Kidney epithelial cell (primary cell): ENCODE measurements at regions not wholly inside any gene's neighbourhood (a gene's known extent, or its start where the extent isn't known, plus 50 kb on each side); places are given as distances from the start of the nearest gene placed in this dataset.

Experiments
- DNase-seq: peaks from one replicate; pipeline ENCODE4 v3.0.0-alpha.2; 2010; ENCODE audit warnings: low read depth
- H3K27me3 ChIP-seq: 2 replicates; pipeline ENCODE4 v1.6.0; 2011; ENCODE audit warnings: low read length; ENCODE audit not compliant: control insufficient read depth, insufficient read depth
- H3K36me3 ChIP-seq: 2 replicates; pipeline ENCODE4 v1.5.1; 2011; ENCODE audit warnings: low read length; ENCODE audit not compliant: control insufficient read depth, insufficient read depth
- H3K4me3 ChIP-seq: 2 replicates; pipeline ENCODE4 v1.5.1; 2011; ENCODE audit warnings: low read depth, mild to moderate bottlenecking, control low read depth, low read length
- TF ChIP-seq, protein P1 (sequence below): IDR thresholded peaks from 2 replicates; pipeline ENCODE4 v1.5.1; 2011; ENCODE audit warnings: mild to moderate bottlenecking, moderate library complexity, low read length, control low read depth, inconsistent platforms; ENCODE audit not compliant: insufficient read depth, poor library complexity, severe bottlenecking

DNA sequence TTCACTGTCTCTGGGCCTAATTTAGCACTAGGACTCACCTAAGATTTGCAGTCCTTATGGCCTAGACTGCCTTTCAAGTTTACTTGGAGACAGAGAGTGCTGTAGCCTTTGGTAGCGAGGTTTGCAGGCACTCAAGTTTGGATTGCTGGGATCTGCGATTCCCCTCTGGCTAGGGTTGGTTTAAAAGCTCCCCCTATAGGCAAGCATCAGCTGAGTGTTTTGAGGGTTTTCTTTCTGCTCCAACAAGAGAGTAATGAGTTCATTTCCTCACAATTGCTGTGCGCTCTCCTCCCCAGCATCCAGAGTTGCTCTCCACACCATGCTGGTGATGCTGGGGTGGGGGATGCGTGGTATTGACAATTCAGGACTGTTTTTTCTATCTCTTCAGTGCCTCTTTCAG is 206.9 kb downstream of the GLUD2 start:
- no peak for DNase-seq

DNA sequence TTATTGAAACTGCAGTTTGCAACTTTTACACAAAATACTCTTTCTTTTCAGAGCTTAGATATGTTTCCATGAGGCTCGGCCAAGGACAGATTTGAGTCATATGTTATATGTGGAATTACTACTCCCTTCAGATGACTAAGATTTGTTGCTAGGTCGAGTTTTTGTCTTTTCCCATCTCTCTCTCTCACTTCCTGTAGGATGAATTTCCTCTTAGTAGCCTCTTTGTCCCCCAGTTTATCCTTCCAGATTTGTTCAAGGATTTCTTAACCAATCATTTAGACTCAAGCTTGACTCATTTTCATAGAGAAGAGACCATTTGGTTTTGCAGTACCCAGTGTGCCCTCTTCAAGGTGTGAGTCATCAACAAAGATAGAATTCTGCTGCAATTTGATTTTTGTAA is 209.2 kb downstream of the GLUD2 start:
- H3K27me3 ChIP-seq: no peaks in the 10 kb centered on the region
- TF ChIP-seq, protein P1, sequence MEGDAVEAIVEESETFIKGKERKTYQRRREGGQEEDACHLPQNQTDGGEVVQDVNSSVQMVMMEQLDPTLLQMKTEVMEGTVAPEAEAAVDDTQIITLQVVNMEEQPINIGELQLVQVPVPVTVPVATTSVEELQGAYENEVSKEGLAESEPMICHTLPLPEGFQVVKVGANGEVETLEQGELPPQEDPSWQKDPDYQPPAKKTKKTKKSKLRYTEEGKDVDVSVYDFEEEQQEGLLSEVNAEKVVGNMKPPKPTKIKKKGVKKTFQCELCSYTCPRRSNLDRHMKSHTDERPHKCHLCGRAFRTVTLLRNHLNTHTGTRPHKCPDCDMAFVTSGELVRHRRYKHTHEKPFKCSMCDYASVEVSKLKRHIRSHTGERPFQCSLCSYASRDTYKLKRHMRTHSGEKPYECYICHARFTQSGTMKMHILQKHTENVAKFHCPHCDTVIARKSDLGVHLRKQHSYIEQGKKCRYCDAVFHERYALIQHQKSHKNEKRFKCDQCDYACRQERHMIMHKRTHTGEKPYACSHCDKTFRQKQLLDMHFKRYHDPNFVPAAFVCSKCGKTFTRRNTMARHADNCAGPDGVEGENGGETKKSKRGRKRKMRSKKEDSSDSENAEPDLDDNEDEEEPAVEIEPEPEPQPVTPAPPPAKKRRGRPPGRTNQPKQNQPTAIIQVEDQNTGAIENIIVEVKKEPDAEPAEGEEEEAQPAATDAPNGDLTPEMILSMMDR: no peak
- no peak overlapping the region for H3K4me3 ChIP-seq
- H3K36me3 ChIP-seq: no peaks in the 10 kb centered on the region
- no peak for DNase-seq

More for the DNA sequence above, 206.9 kb downstream of the GLUD2 start:
- TF ChIP-seq, protein P1: no peak
- H3K36me3 ChIP-seq: no peaks in the 10 kb centered on the region
- H3K4me3 ChIP-seq: no peak overlapping the region
- H3K27me3 ChIP-seq: no peaks in the 10 kb centered on the region

DNA sequence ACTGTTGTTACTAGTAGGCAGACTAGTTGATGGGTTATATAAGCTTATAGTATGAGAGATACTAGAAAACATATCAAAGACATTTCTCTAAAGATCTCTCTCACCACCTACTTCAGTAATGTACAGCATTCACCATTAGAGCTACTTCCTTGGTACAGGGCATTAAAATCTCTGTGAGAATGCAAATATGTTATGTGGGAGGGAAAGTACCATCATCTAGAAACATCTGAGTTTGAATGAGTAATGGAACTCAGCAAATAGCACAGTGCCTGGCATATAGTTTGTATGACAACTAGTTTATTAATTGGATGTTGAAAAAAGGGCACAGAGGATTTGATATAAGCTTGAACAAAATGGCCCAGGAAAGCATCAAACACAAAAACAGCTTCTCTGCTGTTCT is 211.1 kb downstream of the GLUD2 start:
- H3K4me3 ChIP-seq: no peak overlapping the region
- no peaks in the 10 kb centered on the region for H3K36me3 ChIP-seq
- TF ChIP-seq, protein P1: no peak
- DNase-seq: no peak
- H3K27me3 ChIP-seq: no peaks in the 10 kb centered on the region

DNA sequence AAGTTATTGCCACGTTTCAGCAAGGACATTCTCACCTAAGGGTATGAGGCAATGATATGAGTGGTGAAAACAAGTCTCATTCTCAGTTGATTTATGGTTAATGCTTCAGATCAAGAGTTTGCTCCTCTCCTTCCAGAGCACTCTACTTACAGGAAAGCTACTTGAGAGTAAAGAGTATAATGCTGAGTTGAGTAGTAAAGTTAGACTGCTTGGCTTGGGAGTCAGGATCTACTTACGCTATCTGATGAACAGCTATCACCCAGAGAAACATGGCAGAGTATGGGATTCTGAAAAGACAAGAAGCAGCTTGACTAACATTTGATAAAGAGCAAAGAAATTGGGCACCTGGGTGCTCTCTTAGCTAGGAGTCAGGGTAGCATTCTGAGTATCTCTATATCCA is 211.8 kb downstream of the GLUD2 start:
- DNase-seq: no peak
- TF ChIP-seq, protein P1: no peak
- H3K36me3 ChIP-seq: no peaks in the 10 kb centered on the region
- H3K4me3 ChIP-seq: no peak overlapping the region
- H3K27me3 ChIP-seq: no peaks in the 10 kb centered on the region

DNA sequence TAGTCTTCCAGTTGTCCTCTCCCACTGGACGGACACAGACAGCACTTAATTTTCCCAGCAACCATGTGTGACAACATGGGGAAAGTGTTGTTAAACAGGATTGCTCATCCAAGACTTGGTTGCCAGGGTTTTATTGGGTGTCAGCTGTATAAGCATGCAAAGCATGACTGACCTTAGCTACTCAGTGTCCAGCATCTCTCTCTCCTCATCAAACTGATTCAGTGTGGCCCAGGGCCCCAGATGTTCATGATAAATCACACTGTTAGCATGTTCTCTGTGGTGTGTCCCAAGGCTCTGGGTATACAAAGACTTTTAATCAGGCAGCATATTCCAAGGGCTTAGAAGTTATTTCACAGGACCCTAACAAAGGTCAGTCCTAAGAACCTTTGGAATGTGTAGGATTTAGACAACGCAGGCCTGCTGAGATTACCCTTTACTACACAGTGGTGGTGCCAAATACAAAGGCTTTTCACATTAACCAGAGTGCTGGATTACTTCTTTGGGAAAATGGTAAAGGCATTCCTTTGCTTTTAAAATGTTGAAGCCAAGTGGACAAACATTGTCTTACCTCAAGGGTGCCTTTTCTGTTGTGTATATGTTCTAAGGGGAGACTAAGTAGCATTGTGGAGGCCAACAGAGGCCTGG is 213.3 kb downstream of the GLUD2 start:
- TF ChIP-seq, protein P1: no peak
- no peak overlapping the region for H3K4me3 ChIP-seq
- no peaks in the 10 kb centered on the region for H3K36me3 ChIP-seq
- H3K27me3 ChIP-seq: no peaks in the 10 kb centered on the region
- no peak for DNase-seq

DNA sequence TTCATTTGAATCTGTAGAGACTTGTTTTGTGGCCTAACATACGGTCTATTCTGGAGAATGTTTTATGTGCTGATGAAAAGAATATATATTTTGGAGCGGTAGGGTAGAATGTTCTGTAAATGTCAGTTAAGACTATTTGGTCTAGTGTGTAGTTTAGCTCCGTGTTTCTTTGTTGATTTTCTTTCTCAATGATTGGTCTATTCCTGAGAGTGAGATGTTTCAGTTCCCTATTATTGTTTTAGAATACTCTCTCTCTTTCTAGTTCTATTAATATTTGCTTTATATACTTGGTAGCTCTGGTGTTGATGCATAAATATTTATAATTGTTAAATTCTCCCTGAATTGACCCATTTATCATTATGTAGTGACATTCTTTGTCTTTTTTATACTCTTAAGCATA is 236.5 kb downstream of the GLUD2 start:
- TF ChIP-seq, protein P1: no peak
- Histone ChIP-seq H3K36me3 (no peaks in the 10 kb centered on the region), H3K27me3 (no peaks in the 10 kb centered on the region), H3K4me3 (no peak overlapping the region)
- DNase-seq: no peak
